ACHN (cell line): ENCODE measurements at regions not wholly inside any gene's neighbourhood (a gene's known extent, or its start where the extent isn't known, plus 50 kb on each side); places are given as distances from the start of the nearest gene placed in this dataset.
"Not testable (repeated sequence)": the region's sequence is repeated elsewhere in the genome, so short reads cannot be mapped to it uniquely, and the experiment has no call there.

Experiments
- DNase-seq: peaks from one replicate; pipeline ENCODE4 v3.0.0-alpha.2; 2015
- in situ Hi-C: cut with HindIII; loops from 2 replicates; pipeline ENCODE4 v1.10.0; 2017; ENCODE audit warnings: low sequenced_read_pairs, low pct_ligation_motif_present, low pct_unique_long_range_greater_than_20kb

DNA sequence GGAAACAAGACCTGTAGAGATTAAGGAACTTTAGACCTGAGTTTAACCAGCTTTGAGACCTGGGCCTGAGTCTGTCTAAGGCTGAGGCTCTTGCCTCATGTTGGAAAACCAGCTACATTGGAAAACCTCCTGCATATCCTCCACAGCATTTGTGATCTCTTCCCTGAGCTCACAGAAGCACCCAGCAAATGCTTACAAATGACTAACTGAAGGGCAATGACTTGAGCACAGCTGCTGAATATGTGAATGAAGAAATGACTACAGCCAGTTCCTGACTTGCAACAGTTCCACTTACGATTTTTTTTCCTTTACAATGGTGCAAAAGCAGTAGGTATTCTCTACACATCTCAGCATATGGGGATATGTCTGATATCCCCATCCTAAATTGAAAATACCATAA is 112.4 kb upstream of the RREB1 start:
- DNase-seq = no peak
- in situ Hi-C loops = no loop called here

DNA sequence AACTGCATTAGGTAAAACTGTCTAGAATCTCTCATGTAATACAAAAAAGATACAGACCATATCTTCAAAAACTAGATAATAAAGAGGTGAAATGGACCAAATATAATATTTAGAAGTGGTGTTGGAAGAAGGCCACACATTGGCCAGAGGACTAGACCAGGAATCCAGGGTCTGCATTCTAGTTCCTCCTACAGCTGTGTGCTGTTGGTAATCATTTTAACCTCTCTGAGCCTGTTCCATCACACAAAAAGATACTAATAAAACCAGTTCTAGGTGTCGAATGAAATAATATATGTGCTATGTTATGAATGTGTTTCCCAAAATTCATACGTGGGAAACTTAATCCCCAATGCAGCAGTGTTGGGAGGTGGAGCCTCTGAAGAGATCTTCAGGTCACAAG is 111.6 kb upstream of the RREB1 start:
- DNase-seq = no peak
- in situ Hi-C loops = no loop called here

DNA sequence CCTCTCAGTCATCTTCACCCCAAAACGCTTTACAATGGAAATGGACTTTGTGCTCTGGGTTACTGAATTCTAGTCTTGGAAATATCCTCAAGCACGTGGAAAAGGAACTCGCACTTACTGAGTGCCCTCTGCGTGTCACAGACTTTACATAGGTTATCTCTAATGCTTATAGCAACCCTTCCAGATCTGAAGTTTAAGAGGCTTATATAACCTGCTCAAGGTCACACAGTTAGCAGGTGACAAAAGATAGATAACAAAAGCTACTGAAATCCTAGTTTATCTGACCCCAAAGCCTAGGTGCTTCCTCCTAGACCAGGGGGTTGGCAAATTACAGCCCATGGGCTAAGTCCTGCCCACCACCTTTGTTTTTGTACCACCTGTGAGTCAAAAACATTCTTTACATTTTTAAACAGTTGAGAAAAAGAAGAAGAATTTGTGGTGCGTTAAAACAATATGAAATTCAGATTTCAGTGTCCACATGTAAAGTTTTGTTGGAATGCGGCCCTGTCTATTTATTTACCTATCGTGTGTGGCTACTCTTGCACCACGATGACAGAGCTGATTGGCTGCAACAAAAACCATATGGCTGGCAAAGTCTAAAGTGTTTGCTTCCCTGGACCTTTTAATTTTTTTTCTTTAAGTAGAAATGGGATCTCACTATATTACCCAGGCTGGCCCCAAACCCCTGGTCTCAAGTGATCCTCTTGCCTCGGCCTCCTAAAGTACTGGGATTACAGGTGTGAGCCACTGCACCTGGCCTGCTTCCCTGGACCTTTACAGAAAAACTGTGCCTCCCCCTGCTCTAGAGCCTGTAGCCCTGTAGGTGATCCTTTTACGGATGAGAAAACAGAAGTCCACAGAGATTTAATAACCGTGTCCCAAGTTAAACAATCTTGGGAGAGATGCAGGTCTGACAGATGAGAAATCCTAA is 110.2 kb upstream of the RREB1 start:
- in situ Hi-C loops = no loop called here
- no peak for DNase-seq

DNA sequence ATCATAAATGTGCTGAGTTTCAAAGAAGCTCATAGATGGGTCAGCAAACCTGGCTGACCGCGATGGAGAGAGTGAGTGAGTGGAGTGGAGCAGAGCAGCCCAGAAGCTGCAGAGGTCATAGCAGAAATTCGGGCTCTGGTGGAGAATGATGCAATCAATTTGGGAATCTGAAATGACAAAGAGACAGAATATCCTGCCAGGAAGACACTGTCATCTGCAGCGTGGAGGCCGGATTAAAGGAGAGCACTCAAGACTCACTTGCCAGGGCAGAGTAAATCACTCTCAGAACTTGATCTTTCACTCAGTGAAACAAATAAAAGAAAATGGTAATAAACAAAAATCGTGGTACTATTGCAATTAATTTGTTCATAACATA is 109.6 kb upstream of the RREB1 start:
- no peak for DNase-seq
- in situ Hi-C loops = no loop called here

DNA sequence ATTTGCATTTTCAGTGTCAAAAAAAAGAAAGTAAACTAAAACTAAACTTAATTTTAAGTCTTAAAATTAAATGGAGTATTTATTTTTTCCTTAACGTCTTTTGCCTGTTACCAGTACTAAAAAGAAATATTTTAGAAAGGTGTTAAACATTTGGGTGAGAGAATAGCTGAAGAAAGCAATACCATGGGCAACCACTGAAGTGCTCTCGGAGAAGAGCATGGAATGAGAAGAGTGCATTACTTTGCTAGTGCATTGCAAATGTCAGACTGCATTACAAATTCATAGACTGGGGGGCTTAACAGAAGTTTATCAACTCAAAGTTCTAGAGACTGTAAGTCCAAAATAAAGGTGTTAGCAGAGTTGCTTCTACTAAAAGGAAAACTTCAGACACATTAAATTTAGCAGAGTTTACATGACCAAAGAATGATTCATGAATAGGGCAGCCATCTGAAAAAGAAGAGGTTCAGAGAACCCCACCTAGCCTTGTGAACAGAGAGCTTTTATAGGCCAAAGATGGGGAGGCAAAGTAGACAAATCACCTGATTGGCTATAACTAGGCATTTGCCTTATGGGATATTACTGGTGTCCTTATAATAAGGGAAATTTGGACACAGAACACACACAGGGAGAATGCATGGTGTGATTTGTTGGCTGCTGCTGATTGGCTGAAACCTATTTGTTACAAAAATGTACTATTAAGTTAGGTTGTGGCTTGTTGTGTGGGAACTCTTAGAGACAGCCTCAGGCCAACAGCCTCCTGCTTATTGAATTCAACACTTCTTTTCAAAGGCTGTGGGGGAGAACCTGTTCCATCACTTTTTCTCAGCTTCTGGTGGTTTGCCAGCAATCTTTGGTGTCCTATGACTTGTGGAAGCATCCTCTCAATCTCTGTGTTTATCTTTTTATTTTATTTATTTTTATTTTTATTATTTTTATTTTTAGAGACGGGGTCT is 106.7 kb upstream of the RREB1 start:
- in situ Hi-C loops = no loop called here
- no peak for DNase-seq

DNA sequence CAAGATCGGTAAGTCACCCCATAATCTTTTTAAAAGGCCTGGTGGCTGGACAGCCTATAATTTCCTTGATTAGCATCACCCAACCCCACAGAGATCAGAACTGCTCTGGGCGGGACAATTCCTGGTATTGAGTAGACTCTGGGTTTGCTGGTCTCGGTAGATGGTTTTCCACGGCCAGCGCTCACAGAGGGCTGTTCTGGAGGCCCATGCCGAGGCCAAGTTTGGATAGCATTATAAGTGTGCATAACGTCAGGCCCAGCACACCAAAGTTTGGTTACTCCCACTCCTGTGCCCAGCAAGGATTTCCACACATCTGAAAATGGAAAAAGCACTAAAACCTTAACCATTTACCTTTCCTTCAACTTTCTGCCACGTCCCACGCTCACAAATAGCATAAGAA is 104.7 kb upstream of the RREB1 start:
- in situ Hi-C loops = no loop called here
- DNase-seq = no peak

DNA sequence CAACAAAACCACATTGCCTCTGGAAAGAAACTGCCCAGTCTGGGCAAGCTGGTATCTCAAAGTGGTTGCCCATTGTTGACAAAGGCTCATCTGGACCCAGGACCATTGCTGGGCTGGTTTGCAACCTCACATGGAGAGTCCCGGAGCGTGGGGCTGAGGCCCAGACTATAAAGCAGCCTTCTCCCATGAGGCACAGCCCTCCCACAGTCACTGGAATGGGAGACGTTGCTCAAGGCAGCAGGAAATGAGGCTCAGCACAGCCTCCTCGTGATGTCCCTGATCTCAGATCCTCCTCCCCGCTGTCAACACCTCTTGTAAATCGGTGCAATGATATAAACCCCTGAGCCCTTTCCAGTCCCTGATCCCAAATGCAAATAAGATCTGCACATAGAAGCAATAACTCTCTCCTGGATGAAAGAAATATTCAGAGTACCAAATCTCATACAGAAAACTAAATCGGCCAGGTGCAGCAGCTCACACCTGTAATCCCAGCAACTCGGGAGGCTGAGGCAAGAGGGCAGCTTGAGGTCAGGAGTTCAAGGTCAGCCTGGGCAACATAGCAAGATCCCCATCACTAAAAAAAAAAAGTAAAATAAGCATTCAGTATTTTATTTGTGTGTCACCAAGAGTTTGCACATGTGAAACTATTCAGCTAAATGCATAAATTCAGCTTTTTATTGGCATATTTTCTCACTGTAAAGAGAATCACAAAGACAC is 103.0 kb upstream of the RREB1 start:
- in situ Hi-C loops = no loop called here
- DNase-seq = no peak

DNA sequence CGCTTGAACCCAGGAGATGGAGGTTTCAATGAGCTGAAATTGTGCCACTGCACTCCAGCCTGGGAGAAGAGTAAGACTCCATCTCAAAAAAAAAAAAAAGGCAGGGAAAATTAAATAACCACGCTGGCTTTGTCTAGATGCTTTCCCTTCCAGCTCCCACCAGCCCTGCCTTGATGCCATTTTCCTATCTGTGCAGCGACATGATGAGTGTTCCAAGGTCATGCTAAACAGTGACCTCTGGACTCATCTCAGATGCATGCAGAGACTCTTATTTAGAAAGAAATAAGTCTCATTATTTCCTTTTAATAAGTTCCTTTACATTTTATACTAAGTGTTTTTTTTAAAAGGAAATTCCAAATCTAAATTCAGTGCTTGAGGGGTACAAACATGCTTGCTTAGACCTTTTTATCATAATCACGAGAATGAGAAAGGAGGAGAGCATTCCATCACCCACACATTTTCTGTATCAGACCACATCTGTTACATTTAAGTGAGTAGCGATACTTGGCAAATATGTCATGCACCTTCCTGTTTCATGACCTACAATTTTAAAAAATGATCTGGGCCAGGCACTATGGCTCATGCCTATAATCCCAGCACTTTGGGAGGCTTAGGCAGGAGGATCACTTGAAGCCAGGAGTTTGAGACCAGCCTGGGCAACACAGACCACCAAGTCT is 101.1 kb upstream of the RREB1 start:
- DNase-seq = no peak
- in situ Hi-C loops = no loop called here

DNA sequence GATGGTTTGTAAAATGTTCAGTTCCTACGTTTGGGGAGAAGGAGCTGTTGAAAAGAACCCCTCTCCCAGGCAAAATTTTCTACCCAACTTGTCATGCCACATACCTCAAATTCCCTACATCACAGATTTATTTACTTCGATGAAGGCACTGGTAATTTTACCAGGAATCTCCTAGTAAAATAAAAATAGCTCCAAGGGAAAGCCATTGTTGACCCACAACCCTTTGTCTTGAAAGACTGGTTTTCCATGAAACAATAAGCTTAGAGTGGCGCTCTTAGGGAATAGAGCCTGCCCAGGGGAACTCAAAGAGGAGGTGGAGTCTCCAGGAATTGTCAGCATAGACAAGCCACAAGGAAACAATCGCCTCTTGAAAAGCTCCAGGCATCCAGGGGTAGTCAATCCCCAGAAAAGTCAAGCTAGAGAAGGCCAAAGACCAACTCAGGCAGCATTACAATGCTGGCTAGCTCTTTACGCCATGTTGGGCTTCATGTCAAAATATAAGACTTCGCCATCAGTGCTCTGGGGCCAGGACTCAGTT is 99.2 kb upstream of the RREB1 start:
- no peak for DNase-seq
- in situ Hi-C loops = no loop called here

DNA sequence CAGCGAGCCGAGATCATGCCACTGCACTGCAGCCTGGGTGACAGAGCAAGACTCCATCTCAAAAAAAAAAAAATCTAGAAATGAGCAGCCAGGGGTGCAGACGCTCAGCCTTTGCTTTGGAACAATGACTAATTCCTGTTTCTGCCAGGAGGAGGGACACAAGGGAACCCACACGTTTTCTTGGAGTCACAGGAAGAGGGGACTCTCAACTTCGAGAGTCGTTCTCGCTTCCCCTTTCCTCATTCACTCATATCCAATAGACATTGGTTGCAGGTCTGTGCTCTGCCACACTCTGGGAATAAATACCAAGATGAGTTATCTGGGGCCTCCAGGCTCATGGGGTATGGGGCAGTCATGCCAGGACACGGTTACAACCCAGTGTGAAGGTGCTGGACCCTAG is 91.5 kb upstream of the RREB1 start:
- in situ Hi-C loops = no loop called here
- DNase-seq = no peak

DNA sequence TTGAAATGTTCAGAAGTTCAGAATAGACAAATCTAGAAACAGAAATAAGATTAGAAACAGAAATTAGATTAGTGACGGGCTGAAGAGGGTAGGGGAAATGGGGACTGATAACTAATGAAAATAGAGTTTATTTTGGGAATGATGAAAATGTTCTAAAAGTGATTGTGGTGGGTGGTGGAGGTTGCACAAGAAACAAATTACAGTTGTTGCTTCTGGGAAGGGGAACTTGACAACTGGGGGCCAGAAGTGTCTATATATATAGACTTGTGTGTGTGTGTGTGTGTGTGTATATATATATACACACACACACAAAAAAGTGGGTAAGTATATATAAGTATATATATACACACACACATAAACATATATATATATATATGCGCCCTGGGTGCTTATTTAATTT is 86.5 kb upstream of the RREB1 start:
- in situ Hi-C loops = no loop called here
- DNase-seq = no peak

DNA sequence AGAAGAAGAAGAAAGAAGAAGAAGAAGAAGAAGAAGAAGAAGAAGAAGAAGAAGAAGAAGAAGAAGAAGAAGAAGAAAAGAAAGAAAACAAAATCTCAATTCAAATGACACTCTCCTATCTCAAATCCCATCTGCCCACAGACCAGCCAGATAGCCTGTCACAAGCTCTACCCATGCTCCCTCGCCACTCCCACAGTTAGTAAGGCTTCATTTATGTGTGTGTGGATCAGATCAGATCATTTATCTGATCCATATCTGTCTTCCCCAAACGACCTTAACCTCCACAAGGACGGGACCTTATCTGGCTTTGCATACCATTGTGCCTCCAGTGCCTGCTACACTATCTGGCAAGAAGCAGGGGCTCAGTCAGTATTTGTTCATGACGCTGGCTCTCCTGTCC is 81.9 kb upstream of the RREB1 start:
- in situ Hi-C loops = no loop called here
- DNase-seq = no peak

DNA sequence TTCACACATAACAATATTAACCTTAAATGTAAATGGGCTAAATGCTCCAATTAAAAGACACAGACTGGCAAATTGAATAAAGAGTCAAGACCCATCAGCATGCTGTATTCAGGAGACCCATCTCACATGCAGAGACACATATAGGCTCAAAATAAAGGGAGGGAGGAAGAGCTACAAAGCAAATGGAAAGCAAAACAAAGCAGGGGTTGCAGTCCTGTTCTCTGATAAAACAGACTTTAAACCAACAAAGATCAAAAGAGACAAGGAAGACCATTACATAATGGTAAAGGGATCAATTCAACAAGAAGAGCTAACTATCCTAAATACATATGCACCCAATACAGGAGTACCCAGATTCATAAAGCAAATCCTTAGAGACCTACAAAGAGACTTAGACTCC is 78.8 kb upstream of the RREB1 start:
- in situ Hi-C loops, DNase-seq: not testable (repeated sequence)

DNA sequence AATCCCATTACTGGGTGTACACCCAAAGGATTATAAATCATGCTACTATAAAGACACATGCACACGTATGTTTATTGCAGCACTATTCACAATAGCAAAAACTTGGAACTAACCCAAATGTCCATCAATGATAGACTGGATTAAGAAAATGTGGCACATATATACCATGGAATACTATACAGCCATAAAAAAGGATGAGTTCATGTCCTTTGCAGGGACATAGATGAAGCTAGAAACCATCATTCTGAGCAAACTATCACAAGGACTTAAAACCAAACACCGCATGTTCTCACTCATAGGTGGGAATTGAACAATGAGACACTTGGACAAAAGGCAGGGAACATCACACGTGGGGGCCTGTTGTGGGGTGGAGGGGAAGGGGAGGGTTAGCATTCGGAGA is 76.8 kb upstream of the RREB1 start:
- DNase-seq, in situ Hi-C loops: not testable (repeated sequence)

DNA sequence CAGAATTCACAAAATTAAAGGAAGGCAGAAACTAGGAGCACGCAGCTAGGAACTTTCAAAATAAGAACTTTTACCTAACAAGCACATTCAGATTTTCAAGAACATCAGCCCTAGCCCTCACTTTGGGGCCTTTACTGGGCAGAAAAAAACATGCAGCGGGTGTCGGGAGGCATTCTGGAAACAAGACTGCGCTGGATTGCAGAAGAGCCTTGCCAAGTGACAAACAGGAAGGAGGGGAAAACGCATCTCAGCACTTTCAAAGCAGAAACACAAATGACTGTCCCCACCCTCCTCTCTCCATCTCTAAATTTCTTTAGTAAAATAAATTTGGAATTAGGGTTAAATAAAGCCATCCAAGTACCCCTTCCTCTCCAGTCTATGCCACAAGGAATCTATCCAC is 74.6 kb upstream of the RREB1 start:
- no peak for DNase-seq
- in situ Hi-C loops = no loop called here

DNA sequence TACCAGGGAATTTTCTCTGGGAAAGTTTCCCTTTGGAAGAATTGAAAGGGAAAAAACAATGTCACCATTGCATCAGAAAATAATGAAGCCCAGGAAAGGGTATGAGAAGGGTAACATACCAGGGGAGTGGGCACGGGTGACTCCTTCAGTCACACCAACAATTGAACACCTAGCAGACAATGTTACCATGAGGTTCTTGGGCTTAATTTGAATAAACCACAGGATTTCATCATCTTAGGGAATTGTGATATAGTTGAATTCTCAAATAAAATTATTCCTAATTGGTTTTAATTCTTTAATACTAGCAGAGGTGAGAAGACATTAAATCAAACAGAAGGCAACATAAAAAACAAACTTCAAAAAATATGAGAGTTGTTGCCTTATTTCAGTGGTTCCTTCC is 73.7 kb upstream of the RREB1 start:
- DNase-seq = no peak
- in situ Hi-C loops = no loop called here

DNA sequence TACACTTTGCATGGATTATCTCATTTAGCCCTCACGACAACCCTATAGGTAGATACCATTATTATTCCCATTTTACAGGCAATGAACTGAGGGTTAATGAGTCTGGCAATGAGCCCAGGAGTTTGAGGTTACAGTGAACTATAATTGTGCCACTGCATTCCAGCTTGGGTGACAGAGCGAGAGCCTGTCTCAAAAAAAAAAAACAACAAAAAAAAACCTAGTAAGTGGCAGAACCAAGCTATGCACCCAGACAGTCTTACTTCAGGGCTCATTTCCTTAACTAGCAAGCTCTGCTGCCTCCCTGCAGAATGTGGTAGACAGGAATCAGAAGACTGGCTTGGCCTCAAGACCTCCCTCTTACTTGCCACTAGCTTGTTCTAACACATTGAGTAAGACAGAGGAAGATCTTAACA is 71.9 kb upstream of the RREB1 start:
- no peak for DNase-seq
- in situ Hi-C loops = no loop called here

DNA sequence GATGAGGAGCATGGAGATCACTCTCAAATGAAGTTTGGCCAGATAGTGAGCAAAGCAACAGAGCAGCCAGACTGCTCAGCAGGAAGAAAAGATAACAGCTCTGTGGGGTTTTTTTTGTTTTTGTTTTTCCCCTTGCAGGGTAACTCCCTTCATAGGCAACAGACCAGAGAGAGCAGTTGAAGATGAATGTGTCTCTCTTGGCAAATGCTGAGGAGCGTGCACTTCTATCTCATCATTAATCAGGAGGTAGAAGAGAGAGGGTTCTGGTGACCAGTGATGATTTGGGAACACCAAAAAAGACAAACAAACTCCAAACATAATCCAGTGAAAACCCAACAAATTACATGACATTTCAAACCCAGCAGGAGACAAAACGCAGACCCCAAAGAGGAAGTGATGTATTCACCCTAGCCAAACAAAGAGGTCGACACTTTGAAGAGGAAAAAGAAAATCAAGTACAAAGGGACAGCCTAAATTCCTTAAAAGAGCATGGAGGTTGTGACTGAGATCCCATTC is 66.2 kb upstream of the RREB1 start:
- no peak for DNase-seq
- in situ Hi-C loops = no loop called here
